GM18508 (cell line): ENCODE measurements at regions not wholly inside any gene's neighbourhood (a gene's known extent, or its start where the extent isn't known, plus 50 kb on each side); places are given as distances from the start of the nearest gene placed in this dataset.

ENCODE experiments used
- ATAC-seq: cut with Tn5 transposase; IDR thresholded peaks from one replicate; pipeline ENCODE4 v1.9.1; 2021; ENCODE audit warnings: moderate number of reproducible peaks; ENCODE audit not compliant: insufficient read depth, unreplicated experiment

GRCh38 chr12:105961821-105962671 lies 176.7 kb downstream of the NUAK1 start:
- ATAC-seq: no peak

DNA sequence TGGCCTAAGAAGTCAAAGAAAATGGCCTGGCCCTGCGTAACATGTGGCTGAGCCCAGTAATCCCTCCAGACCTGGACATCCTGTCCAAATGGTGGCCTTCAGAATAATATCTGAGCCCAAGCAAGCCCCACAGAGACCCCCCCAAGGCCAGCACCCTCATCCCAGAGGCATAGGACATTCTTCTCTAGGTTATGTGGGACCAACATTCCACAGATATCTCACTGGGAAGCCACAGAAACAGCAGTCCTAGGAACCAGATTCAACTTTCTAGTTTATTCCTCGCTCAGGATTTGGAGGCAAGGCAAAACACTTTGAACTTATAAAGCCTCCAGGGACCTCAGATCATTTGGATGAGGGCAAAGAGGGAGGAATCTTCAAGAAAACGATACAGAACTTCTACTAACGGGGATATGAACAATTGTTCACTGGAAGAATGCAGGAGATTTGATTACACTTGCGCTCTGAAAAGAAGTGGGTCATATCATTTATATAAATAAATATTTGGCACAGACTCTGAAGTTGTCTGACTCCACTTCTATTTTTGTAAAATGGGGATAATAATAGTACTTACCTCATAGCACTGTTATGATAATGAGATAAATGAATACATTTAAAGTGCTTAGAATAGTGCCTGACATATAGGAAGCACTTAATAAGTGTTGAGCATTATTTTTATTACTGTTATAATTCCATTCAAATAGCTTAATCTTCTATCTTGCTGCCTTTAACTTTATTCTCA lies 171.5 kb downstream of the NUAK1 start:
- no peak for ATAC-seq

- no peak for ATAC-seq
These were observed 170.7 kb downstream of the NUAK1 start for GRCh38 chr12:105968025-105968424.

DNA sequence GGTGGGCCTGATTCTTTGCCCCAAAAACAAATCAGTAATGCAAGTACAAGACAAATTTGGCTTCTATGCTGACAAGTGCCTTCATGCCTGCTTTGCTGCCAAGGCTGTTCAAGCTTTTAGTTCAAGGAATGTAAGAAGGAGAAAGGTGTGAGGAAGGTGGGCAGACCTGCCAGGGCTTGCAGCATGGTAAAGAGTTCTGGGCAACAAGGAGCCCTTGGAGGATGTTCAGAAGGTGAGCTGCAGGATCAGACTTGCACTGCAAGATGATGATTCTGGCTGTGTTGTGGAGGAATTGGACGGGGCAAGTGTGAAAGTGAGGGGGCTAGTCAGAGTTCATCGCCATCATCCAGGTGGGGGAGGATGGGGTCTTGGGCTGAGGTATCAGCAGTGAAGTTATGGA lies 167.9 kb downstream of the NUAK1 start:
- no peak for ATAC-seq

DNA sequence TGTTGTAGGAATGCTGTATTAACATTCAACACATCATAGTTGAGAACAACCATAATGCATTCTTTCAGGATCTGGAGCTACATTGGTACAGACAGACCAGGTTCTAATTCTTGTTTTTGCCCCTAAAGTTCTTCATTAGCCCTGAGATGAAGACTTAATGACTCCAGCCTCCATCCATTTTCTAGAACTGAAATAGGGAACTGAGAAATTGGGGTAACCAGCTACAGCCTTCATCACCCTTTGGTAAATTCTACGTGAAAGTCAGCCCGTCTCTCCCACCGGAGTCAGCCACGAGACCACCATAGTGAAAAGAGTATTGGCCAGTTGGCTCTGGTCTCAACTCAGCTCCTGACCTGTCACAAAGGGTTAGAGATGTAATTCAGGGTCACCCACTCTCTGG lies 164.0 kb downstream of the NUAK1 start:
- no peak for ATAC-seq

DNA sequence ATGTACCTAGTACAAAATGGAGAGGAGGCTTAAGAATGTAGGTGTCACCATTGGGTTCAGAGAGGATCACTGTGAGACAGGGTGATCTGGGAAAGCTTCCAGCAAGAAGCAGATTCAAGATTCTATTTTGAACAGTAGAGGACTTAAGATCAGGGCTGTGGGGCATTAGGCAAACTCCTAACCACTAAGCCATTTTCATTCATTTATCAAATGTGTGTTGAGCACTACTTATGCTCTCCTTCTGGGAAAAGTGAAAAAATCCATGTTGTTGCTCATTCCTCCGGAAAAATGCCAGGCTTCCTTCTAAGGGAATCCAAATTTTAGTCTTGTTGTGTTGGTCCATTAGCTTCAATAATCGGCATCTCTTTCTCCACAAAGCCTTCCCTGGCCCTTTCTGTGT lies 163.4 kb downstream of the NUAK1 start:
- no peak for ATAC-seq

DNA sequence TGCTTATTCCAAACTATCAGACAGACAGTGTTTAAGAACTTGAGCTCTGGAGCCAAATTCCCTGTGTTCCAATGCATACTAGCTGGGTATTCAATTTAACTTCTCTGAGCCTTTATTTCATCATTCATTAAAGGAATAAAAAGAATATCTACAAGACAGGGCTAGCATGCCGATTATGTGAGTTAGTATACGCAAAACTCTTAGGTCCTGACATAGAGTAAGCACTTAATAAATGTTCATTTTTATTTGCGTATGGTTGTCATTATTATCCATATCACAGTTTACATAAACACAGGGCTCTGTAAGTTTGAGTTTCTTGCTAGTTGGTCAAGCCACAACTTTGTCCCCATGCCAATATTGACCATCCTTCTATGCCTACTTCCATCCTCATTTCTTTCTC lies 161.5 kb downstream of the NUAK1 start:
- no peak for ATAC-seq

GRCh38 chr12:105977652-105978051 lies 161.1 kb downstream of the NUAK1 start:
- ATAC-seq: no peak

- ATAC-seq: no peak
These were observed 160.5 kb downstream of the NUAK1 start for GRCh38 chr12:105978276-105978675.

DNA sequence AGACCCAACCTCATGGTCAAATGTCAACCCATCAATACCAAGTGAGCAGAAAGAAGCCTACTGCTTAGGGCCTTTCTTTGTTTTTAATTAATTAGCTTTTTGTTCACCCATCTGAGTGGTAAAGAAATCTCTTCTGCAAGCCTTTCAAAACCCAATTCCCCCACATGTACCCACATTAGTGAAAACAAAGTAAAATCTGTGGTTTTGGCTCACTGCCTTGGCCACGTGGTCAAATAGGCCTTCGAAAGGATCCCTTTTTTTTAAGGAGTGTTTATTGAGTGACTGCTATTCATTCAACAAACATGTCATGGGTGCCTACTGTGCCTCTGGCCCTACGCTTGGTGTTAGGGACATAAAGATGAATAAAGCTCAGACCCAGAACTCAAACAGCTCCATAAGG lies 160.1 kb downstream of the NUAK1 start:
- no peak for ATAC-seq

GRCh38 chr12:105980085-105980484 lies 158.7 kb downstream of the NUAK1 start:
- no peak for ATAC-seq

GRCh38 chr12:105980533-105980932 lies 158.2 kb downstream of the NUAK1 start:
- ATAC-seq: no peak

- no peak for ATAC-seq
These were observed 156.7 kb downstream of the NUAK1 start for GRCh38 chr12:105982022-105982421.

DNA sequence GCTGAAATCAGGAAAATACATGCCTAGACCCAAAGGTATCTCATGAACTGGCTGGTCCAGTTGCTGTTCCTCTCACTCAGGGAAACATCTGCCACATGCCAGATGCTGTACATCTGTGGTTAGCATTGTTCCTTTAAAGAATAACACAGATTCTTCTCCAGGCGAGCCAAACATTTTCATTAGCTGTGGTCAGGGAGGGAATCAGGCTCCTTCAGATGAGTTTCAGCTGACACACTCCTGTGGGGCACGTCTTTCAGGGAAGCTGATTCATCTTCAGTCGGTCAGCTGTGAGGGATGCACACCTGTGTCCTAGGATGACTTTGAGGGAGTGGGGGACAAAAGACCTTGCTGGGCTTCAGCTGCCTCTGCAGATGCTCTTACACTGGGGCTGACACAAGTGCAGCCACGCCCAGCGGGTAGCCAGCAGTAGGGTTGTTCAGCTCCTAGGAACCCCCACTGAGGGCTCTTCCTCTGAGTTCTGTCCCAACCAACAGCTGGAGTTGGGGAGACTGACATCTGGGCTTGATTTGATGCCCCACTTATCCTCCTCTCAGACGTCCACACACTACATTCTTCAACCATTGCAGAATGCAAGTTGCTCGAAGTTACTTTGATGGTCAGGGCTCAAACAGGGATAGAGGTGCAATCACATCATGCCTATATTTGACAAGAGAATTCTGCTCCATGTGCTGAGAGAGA lies 155.0 kb downstream of the NUAK1 start:
- ATAC-seq: no peak

- ATAC-seq: no peak
These were observed 153.4 kb downstream of the NUAK1 start for GRCh38 chr12:105985383-105985782.

- no peak for ATAC-seq
These were observed 151.7 kb downstream of the NUAK1 start for GRCh38 chr12:105986779-105987684.

- no peak for ATAC-seq
These were observed 151.1 kb downstream of the NUAK1 start for GRCh38 chr12:105987685-105988035.

GRCh38 chr12:105992849-105993740 lies 145.7 kb downstream of the NUAK1 start:
- ATAC-seq: no peak
